Activated T-cell treated with anti-CD3 and anti-CD28 coated beads for 1 hour (primary cell): ENCODE measurements at regions not wholly inside any gene's neighbourhood (a gene's known extent, or its start where the extent isn't known, plus 50 kb on each side); places are given as distances from the start of the nearest gene placed in this dataset.
"Not testable (repeated sequence)": the region's sequence is repeated elsewhere in the genome, so short reads cannot be mapped to it uniquely, and the experiment has no call there.

Source experiments
- DNase-seq: peaks from one replicate; pipeline ENCODE4 v3.0.0-alpha.2; 2020; ENCODE audit warnings: low read depth

DNA sequence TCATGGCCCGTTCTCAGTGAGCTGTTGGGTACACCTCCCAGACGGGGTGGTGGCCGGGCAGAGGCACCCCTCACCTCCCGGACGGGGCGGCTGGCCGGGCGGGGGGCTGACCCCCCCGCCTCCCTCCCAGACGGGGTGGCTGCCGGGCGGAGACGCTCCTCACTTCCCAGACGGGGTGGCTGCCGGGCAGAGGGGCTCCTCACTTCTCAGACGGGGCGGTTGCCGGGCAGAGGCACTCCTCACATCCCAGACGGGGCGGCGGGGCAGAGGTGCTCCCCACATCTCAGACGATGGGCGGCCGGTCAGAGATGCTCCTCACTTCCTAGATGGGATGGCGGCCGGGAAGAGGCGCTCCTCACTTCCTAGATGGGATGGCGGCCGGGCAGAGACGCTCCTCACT lies 129.7 kb upstream of the DAAM1 start:
- DNase-seq = not testable (repeated sequence)

GRCh38 chr14:59060841-59061240 lies 127.6 kb upstream of the DAAM1 start:
- no peak for DNase-seq

GRCh38 chr14:59061292-59061691 lies 127.2 kb upstream of the DAAM1 start:
- no peak for DNase-seq

- DNase-seq = no peak
Measured at GRCh38 chr14:59063259-59063658, 125.2 kb upstream of the DAAM1 start.

DNA sequence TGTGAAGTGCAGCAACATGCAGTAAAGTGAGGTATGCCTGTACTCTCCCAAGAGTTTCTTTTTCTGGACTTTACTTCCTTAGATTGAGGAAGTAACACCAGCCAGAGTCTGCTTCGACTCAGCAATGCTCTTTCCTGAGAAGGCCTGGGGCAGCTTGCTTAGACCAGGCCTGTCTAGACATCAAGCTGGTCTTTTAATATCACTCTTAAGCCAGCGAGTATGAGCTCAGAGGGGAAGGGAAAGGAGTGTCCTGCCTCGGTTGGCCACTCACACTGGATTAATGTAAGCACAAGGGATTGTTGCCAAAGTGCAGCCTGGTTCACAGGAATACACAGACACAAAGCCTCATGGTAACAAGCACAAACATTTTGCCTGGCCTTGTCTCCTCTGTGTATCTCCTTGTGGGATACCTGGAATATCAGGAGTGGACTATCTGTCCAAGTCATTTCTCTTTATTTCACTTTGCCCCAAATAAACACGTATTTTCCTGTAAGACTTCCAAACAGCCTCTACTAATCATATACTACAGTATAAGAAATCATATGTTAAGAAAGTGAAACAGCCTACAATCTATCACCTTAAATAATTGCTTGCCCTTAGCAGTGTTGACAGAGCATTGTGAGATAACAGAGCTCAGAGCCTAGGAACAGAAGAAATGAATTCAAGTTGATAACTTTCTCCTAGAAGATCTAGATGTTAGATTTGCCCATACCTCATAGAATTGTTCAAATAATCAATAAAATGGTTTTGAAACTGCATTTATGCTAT lies 121.2 kb upstream of the DAAM1 start:
- DNase-seq = no peak

DNA sequence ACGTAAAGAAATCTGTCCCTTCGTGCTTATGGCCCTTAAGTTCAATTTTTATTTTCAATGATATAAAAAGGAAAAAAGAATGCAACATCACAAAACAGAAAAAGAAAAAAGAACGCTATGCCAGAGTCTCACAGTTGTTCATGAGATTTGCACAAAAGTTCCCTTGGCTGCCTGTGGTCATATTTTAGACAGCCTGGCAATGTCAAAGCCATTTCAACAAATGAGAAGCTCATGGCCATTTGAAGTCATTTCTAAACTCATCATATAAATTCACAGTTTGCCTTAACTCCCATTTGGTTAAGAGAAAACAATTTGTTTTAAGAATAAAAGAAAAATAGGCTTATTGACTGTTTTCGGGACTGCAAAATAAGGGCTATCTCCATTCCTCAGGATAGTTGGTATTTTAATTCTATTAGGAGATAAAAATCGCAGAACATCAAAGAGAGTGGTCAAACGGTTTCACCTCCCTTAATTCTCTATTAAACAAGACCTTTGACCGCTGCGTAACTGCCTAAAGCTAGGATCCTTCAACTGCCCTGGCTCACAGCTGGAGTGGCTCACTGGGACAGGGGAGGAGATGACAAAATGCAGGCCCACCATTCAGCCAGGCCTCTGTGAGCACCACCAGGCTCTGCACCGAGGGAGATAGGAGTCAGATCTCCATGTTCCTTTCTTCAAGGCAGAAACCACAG lies 119.2 kb upstream of the DAAM1 start:
- no peak for DNase-seq

- DNase-seq = no peak
Measured at GRCh38 chr14:59075506-59075905, 113.0 kb upstream of the DAAM1 start.

DNA sequence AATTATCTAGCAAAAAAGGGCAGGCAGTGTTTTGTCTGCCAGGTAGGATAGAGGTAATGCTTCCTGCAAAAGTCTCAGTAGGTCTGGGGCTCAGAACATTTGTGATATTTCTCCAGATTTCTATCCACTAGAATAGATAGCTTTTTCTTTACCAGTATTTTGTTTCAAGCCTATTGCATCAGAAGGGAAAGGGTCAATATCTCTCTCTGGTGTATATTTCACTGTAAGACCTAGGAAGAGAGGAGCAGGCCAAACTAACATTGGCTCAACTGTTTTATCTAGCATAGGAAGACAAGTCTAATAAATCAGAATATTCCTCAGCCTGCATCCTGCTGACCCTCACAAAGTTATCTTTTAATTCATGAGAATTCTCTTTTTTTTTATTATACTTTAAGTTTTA lies 106.7 kb upstream of the DAAM1 start:
- no peak for DNase-seq

DNA sequence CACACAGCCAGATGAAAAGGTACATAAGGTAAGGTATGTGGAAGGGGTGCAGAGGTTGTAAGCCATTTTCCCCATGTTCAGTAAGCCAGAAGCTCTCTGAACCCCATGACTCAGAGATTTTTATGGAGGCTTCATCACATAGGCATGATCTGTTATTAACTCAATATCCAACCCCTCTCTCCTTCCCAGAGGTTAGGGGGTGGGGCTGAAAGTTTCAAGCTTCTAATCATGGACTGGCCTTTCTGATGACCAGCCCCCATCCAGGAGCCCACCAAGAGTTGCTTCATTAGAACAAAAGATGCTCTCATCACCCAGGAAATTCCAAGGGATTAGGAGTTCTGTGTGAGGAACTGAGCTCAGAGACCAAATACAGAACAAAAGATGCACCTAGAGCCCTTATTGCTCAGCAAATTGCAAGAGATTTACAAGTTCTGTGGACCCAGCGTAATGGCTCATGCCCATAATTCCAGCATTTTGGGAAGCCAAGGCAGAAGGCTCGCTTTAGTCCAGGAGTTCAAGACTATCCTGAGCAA lies 103.2 kb upstream of the DAAM1 start:
- no peak for DNase-seq

- DNase-seq = no peak
Measured at GRCh38 chr14:59086241-59086882, 102.1 kb upstream of the DAAM1 start.

DNA sequence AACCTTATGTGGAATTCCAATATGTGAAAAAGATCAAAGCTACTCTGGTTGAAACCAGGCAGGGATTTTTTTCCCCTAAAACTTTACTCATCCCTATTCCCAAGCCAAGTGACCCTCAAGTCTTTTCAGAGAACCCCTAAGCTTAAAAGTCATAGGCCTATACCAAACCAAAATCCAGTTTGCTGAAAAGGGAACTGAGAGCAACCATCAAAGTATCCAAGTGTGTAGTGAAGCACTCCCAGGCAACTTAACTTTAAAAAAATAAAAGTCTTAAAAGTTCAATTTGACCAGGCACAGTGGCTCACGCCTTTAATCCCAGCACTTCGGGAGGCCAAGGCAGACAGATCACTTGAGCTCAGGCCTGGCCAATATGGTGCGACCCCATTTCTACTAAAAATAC lies 101.2 kb upstream of the DAAM1 start:
- no peak for DNase-seq

GRCh38 chr14:59087711-59088110 lies 100.8 kb upstream of the DAAM1 start:
- DNase-seq = no peak

- no peak for DNase-seq
Measured at GRCh38 chr14:59090572-59090971, 97.9 kb upstream of the DAAM1 start.

DNA sequence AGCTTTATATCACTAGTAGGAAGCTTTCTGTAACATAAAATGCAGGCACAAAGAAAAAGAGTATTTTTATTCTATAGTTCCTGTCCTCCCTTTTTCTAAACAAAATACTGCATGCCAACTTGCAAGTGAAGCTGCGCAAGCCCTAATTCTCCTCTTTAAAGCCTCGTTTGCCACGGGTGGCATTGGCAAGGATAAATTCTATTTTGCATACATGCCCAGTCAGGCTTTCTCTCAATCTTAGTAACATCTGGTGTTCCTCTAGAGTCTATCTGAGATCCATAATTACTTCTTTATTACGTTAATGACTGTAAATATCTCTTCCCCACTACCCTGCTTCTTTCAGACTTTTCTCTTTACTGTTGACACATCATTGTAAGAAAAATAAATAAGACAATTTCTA lies 97.1 kb upstream of the DAAM1 start:
- no peak for DNase-seq

- DNase-seq = no peak
Measured at GRCh38 chr14:59091976-59092375, 96.5 kb upstream of the DAAM1 start.

DNA sequence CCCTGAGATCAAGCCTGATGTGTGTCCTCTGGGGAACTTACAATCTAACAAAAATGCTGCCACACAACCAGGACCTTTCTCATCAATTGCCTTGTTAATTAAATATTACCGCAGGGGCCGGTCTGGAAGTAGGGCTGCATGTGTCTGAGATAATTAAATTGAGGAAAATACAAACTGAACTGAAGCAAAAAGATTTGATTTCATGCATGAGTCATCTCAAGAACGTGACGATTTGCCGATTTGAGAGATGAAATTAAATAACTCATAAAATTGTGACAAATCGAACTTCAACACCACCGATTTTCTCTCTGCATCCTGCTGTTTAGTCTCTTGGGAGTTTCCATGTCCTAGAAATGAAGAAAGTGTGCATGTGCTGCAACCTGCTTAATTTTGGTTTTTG lies 94.6 kb upstream of the DAAM1 start:
- no peak for DNase-seq

GRCh38 chr14:59096303-59096702 lies 92.2 kb upstream of the DAAM1 start:
- no peak for DNase-seq

DNA sequence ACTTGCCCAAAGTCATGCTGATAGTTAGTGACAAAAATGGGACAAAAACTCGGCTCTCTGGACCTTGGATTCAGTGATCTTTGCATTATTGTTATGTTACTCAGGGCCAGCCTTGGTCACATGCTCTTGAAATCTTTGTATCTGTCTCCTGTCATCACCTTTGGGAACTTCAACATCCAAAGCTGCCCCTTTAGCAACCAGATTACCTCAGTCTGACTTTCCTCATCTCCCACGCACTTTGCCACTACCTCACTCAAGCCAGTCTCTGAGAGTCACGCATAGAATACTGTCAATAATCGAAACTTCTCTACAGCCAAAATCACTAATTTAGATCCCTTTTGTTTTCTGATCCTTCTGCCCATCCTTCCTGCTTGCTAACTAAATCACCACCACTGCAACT lies 90.8 kb upstream of the DAAM1 start:
- DNase-seq = no peak

- no peak for DNase-seq
Measured at GRCh38 chr14:59098377-59098776, 90.1 kb upstream of the DAAM1 start.

DNA sequence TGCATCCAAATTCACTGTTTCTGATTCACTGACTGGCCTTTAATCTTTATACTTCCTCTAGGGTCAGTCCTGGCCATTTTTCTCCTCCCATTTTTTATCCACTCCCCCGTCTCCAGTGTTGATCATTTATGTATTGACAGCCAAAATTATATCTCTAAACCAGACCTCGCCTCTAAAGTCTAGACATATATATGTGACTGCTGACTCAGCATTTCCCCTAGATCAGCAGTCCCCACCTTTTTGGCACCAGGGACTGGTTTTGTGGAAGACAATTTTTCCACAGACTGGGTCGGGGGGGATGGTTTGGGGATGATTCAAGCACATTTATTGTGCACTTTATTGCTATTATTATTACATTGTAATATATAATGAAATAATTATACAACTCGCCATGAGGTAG lies 88.3 kb upstream of the DAAM1 start:
- DNase-seq = no peak

- no peak for DNase-seq
Measured at GRCh38 chr14:59101476-59101875, 87.0 kb upstream of the DAAM1 start.

DNA sequence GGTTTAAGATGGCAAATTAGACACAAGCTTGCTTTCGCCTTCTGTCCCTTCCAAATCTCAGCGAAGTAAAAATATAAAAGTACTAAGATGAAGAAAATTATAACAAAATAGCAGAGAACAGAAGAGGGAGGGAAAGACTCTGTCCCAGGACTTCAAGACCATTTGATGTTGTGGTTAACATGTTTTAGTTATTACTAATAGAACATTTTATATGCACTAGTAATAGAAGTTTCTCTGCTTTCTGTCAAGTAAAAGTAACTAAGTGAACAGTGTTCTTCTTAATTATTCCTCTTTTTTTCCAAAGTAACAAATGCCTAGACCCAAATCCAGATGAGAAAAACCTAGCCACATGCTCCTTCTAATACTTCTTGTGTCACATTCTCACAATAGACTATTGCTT lies 85.1 kb upstream of the DAAM1 start:
- DNase-seq = no peak

DNA sequence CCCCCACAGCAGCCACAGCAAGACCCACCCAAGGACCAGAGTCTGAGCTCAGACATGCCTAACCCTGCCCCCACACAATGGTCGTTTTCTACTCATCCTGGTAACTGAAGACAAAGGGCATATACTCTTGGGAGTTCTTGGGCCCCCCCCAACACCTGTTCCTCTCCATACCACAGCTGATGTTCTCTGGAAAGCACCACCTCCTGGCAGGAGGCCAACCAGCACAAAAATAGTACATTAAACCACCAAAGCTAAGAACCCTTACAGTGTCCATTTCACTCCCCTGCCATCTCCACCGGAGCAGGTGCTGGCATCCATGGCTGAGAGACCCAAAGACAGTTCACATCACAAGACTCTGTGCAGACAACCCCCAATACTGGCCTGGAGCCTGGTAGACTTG lies 80.6 kb upstream of the DAAM1 start:
- DNase-seq = no peak
